HUES64 (cell line): ENCODE measurements at regions not wholly inside any gene's neighbourhood (a gene's known extent, or its start where the extent isn't known, plus 50 kb on each side); places are given as distances from the start of the nearest gene placed in this dataset.

ENCODE experiments used
- H3K27ac ChIP-seq: 2 replicates; pipeline ENCODE4 v1.7.0; 2013; ENCODE audit warnings: low read depth, low read length, inconsistent platforms
- H3K27me3 ChIP-seq: 2 replicates; pipeline ENCODE4 v1.6.1; 2013; ENCODE audit warnings: mild to moderate bottlenecking, low read length; ENCODE audit not compliant: insufficient read depth
- H3K36me3 ChIP-seq: 2 replicates; pipeline ENCODE4 v1.6.1; 2013; ENCODE audit warnings: mild to moderate bottlenecking, low read length; ENCODE audit not compliant: insufficient read depth
- H3K4me1 ChIP-seq: 2 replicates; pipeline ENCODE4 v1.6.1; 2013; ENCODE audit warnings: mild to moderate bottlenecking, low read length, moderate library complexity; ENCODE audit not compliant: insufficient read depth
- H3K4me3 ChIP-seq: 2 replicates; pipeline ENCODE4 v1.5.1; 2013; ENCODE audit warnings: mild to moderate bottlenecking, low read length, moderate library complexity
- H3K9ac ChIP-seq: 2 replicates; pipeline ENCODE4 v1.6.1; 2013; ENCODE audit warnings: mild to moderate bottlenecking, low read depth, low read length
- H3K9me3 ChIP-seq: 2 replicates; pipeline ENCODE4 v1.6.1; 2013; ENCODE audit warnings: low read depth, low read length; ENCODE audit not compliant: insufficient read depth
- WGBS: fragments of 150-250, 120-280 bp; methylation state at CpG from one replicate; pipeline ENCODE4 v1.1.7; 2013; ENCODE audit warnings: missing lambda C conversion rate; 5-methylcytosine and 5-hydroxymethylcytosine counted together

DNA sequence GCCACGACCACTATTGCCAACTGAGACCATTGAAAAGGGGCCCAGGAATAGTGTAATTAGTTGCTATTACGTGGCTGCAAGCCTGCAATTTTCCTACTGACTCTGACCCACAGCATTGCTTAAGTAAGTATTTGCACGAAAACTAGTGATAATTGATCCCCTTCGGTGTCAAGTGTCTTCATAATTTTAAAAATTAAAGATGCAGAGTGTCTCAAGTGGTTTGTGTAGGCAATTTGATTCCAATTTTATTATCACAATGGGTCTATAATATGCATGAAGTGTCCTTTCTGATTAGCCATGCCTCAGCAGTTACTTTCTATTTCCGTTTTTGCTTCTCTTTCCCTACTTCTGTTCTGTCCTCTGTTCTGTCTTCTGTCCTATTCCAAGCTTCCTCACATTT, 259.2 kb downstream of the C3orf38 start:
- 90% methylated on average over 5 of the region's 5 CpGs for WGBS

DNA sequence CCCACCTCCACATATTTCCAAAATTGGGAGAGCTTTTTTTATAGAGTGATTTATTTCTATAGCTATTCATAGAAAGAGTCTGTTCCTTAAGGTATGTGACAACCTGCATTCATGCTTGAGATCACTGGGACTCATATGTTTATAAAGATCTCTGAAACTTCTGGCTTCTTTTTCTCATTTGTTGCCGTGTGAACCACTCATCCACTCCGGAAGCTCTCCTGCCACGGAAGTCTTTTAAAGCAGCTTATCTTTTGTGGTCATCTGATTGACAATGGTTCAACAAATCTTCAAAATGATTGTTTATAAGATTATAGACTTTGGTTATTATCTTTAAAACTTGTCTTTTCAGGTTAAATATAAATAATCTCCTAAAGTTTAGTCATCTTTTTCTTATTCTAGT, 260.5 kb downstream of the C3orf38 start:
- Histone ChIP-seq H3K9ac (no peak overlapping the region), H3K4me1 (no peaks in the 10 kb centered on the region), H3K4me3 (no peak overlapping the region), H3K27me3 (no peaks in the 10 kb centered on the region), H3K27ac (no peak overlapping the region), H3K36me3 (no peaks in the 10 kb centered on the region), H3K9me3 (no peaks in the 10 kb centered on the region)
- WGBS = 100% methylated on average over 3 of the region's 3 CpGs

More for the DNA sequence above, 259.2 kb downstream of the C3orf38 start:
- Histone ChIP-seq H3K36me3 (no peaks in the 10 kb centered on the region), H3K9ac (no peak overlapping the region), H3K9me3 (no peaks in the 10 kb centered on the region), H3K4me1 (no peaks in the 10 kb centered on the region), H3K4me3 (no peak overlapping the region), H3K27ac (no peak overlapping the region), H3K27me3 (no peaks in the 10 kb centered on the region)

DNA sequence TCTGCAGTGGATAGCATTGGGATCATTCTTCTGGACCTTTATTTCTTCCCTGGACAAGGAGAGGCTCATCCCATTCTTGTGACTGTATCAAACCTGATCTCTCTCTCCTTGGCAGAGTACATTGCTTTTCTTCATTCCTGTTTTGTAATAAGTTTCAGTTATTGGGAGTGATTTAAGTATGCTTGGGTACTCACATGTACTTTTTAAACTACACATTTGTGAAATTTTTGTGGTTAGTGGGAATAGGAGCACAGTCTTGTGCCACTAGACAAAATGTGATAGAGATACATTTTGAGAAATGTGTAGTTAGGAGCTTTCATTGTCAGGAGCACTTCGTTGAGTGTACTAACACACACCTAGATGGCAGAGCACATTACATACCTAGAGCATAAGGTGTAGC, 262.6 kb downstream of the C3orf38 start:
- Histone ChIP-seq H3K27me3 (no peaks in the 10 kb centered on the region), H3K27ac (no peak overlapping the region), H3K4me1 (no peaks in the 10 kb centered on the region), H3K36me3 (no peaks in the 10 kb centered on the region), H3K4me3 (no peak overlapping the region), H3K9me3 (no peaks in the 10 kb centered on the region), H3K9ac (no peak overlapping the region)
- WGBS = 89% methylated on average over 1 of the region's 1 CpG

DNA sequence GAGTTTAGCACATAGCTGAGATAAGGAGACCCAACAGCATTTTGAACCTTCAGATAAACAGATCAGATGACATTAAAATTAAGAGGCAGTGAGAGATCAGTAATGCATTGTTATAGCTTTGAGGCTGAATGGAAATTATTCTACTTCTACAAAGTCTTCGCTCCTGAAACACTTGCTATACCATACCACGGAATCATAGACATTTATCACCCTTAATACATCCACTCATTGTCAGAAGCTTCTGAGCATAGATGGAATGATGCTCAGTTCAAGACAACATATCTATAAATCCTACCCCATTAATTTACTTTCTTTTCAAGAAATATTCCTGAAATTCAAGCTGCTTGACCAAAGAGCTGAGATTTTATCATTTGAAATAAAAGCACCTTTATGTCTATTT, 266.7 kb downstream of the C3orf38 start:
- H3K4me3 ChIP-seq = no peak overlapping the region
- H3K36me3 ChIP-seq = no peaks in the 10 kb centered on the region
- 98% methylated on average over 2 of the region's 2 CpGs for WGBS
- no peak overlapping the region for H3K27ac ChIP-seq
- no peak overlapping the region for H3K9ac ChIP-seq
- H3K9me3 ChIP-seq = no peaks in the 10 kb centered on the region
- no peaks in the 10 kb centered on the region for H3K27me3 ChIP-seq
- no peaks in the 10 kb centered on the region for H3K4me1 ChIP-seq

DNA sequence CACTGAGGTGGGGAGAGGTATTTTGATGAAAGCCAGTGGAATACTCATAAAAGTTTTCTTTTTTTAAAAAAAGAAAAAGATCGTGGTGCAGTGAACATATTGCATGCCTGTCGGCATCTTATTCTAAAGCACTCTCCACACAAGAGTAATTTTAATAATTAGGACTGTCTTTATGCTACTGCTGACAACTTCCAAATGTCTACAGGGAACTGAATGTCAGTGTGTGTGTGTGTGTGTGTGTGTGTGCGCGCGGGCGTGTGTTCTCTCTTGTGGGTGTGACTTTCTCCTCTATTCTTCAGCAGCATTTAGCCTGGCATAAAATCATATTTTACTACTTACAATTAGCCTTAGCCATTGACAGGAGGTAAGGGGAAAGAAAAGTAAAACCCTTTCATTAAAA, 268.5 kb downstream of the C3orf38 start:
- H3K27me3 ChIP-seq = no peaks in the 10 kb centered on the region
- no peak overlapping the region for H3K9ac ChIP-seq
- WGBS = 58% methylated on average over 3 of the region's 6 CpGs
- no peaks in the 10 kb centered on the region for H3K36me3 ChIP-seq
- no peak overlapping the region for H3K4me3 ChIP-seq
- H3K27ac ChIP-seq = no peak overlapping the region
- no peaks in the 10 kb centered on the region for H3K9me3 ChIP-seq
- H3K4me1 ChIP-seq = no peaks in the 10 kb centered on the region

DNA sequence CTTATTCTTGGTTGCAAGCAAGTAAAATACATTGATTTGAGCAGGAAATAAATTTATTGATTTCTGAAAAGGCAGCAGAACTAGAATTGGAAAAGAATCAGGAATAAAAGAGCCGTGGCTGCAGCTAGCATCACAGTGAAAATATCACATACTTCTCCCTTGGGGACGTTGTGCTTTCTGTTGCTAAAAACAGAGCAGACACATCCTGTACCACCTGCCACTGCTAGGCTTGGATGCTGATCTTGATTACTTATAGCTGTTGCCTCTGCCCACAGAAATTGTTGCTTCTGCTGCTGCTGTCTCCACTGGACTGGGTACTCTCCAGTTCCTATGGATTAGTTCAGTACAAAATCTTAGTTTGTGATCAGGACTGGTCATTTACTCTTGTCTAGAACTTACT, 283.8 kb downstream of the C3orf38 start:
- no peak overlapping the region for H3K27ac ChIP-seq
- H3K4me3 ChIP-seq = no peak overlapping the region
- no peaks in the 10 kb centered on the region for H3K27me3 ChIP-seq
- H3K4me1 ChIP-seq = no peaks in the 10 kb centered on the region
- 92% methylated on average over 2 of the region's 2 CpGs for WGBS
- no peak overlapping the region for H3K9ac ChIP-seq
- H3K9me3 ChIP-seq = peaks cover 3% of the 10 kb centered on the region; the same call in 1 of the 2 replicates
- no peaks in the 10 kb centered on the region for H3K36me3 ChIP-seq

DNA sequence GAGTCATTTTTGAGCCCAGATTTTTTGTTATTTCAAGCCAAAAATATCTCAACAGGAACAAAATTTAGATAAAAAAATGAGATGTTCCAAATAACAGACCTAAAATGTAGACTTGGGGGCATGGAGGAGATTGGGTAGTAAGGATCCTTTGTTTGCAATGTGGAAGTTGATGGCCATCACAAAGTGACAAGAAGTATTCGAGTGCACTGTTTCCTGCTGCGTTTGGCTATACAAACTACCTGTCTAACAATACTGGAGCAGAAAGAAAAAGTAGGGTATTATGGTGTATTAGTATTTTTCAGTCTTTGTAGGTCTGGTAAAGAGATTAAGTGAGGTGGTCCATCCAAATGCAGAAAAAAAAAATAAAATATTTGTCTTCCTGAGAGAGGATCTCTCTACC, 284.2 kb downstream of the C3orf38 start:
- Histone ChIP-seq H3K9ac (no peak overlapping the region), H3K9me3 (peaks cover 3% of the 10 kb centered on the region; the same call in 1 of the 2 replicates), H3K4me1 (no peaks in the 10 kb centered on the region), H3K4me3 (no peak overlapping the region), H3K36me3 (no peaks in the 10 kb centered on the region), H3K27me3 (no peaks in the 10 kb centered on the region), H3K27ac (no peak overlapping the region)
- 100% methylated on average over 2 of the region's 2 CpGs for WGBS

DNA sequence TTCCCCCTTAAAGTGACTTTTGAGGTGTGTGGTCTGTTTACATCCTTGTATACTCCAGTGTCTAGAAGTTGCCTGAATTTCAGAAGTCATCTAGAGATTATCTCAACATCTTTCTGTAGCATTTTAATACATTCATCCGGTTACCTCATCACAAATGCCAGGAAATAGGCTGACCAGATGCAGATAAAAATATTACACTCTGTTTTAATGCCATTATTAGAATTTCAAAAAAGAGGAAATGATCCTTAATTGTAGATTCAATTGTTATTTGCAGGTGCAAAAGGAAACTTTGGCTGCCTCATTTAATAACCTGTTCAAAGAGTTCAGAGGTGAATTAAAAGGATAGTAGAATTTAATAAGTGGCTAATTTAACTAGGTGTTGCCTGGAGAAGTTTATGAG, 290.9 kb downstream of the C3orf38 start:
- no peak overlapping the region for H3K9ac ChIP-seq
- H3K4me1 ChIP-seq = no peaks in the 10 kb centered on the region
- no peaks in the 10 kb centered on the region for H3K36me3 ChIP-seq
- H3K27ac ChIP-seq = no peak overlapping the region
- H3K9me3 ChIP-seq = no peaks in the 10 kb centered on the region
- 77% methylated on average over 1 of the region's 1 CpG for WGBS
- H3K4me3 ChIP-seq = no peak overlapping the region
- H3K27me3 ChIP-seq = no peaks in the 10 kb centered on the region

DNA sequence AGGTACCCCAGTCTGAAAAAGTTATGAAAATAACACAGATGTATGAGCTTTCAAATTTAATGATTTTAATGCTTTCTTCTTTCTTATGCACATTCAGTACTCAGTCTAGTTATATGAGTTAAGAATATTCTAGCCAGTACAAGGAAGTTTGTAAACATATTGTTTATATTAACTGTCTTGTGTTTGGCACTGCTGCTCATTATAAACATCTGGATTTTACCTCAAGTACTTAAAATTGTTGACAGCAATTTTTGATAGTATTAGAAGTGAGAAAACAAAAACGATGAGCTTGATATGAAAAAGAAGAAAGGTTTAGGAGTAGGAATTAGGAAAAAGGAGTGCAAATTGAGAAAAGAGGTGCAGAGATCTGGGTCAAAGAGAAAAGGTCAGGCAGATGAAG, 293.3 kb downstream of the C3orf38 start:
- H3K27me3 ChIP-seq = no peaks in the 10 kb centered on the region
- no peaks in the 10 kb centered on the region for H3K36me3 ChIP-seq
- 89% methylated on average over 1 of the region's 1 CpG for WGBS
- no peaks in the 10 kb centered on the region for H3K4me1 ChIP-seq
- no peaks in the 10 kb centered on the region for H3K9me3 ChIP-seq
- no peak overlapping the region for H3K4me3 ChIP-seq
- no peak overlapping the region for H3K27ac ChIP-seq
- H3K9ac ChIP-seq = no peak overlapping the region

DNA sequence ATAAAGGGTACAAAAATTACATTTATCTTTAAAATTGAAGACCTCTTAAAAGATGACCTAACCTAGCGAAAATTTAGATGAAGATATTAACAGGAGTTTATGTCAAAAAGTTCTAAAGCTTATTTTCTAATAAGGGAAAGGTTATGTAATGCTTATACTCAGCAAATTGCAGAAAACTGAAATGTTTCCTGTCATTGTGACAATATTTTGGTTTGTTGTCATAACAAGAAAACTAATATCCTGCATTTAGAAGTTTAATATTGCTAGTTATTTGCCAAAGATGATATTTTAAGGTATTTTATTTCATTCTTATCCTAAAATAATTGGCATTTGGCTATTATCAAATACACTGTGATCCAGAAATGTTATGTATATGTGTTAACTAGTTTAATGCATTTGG, 294.5 kb downstream of the C3orf38 start:
- H3K9ac ChIP-seq = no peak overlapping the region
- H3K9me3 ChIP-seq = no peaks in the 10 kb centered on the region
- no peak overlapping the region for H3K27ac ChIP-seq
- H3K4me1 ChIP-seq = no peaks in the 10 kb centered on the region
- H3K27me3 ChIP-seq = no peaks in the 10 kb centered on the region
- WGBS = 100% methylated on average over 1 of the region's 1 CpG
- H3K4me3 ChIP-seq = no peak overlapping the region
- H3K36me3 ChIP-seq = no peaks in the 10 kb centered on the region

DNA sequence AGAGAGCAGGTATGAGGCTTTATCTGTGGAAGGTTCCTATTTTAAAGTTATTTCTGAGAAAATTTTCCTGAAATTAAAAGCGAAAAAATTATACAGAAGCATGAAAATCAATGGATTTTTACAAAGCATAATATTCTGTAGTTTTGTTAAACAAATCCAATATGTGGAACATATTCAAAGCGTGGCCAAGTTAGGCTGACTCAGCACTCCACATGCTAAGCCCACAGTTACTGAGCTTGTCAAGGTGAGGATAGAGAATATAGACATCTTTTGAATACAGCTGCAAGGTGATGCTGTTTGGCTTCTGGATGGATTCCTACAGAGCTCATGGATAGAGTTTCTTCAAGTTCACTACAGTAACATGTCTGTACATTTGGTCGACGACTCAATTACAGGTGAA, 302.5 kb downstream of the C3orf38 start:
- no peaks in the 10 kb centered on the region for H3K4me1 ChIP-seq
- H3K36me3 ChIP-seq = no peaks in the 10 kb centered on the region
- no peaks in the 10 kb centered on the region for H3K27me3 ChIP-seq
- H3K4me3 ChIP-seq = no peak overlapping the region
- no peak overlapping the region for H3K27ac ChIP-seq
- H3K9me3 ChIP-seq = no peaks in the 10 kb centered on the region
- 91% methylated on average over 4 of the region's 4 CpGs for WGBS
- no peak overlapping the region for H3K9ac ChIP-seq

DNA sequence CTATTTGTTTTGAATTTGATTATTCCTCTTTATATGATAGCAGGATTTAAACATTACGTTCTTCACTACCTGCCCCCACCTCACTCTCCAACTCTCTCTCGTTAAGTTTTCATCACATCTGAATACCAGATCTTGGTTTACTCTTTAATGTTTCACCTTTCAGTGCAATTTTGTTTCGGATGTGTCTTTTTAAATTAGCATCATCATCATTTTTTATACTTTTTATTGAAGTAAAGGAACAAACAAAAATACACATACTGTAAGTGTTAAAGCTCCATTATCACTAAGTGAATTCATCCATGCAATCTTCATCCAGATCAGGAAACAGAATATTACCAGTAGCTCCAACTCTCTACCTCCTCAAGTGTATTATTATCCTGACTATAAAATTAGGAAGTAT, 310.6 kb downstream of the C3orf38 start:
- Histone ChIP-seq H3K9me3 (no peaks in the 10 kb centered on the region), H3K4me1 (no peaks in the 10 kb centered on the region), H3K36me3 (no peaks in the 10 kb centered on the region), H3K9ac (no peak overlapping the region), H3K27me3 (no peaks in the 10 kb centered on the region), H3K4me3 (no peak overlapping the region), H3K27ac (no peak overlapping the region)
- WGBS = 90% methylated on average over 3 of the region's 3 CpGs
